Mucosa of stomach (tissue), 1 donor: ENCODE measurements at regions not wholly inside any gene's neighbourhood (a gene's known extent, or its start where the extent isn't known, plus 50 kb on each side); places are given as distances from the start of the nearest gene placed in this dataset.

Source experiments
- H3K27me3 ChIP-seq: one replicate; pipeline ENCODE4 v1.7.0; 2013; ENCODE audit warnings: mild to moderate bottlenecking, low read length; ENCODE audit not compliant: control insufficient read depth, insufficient read depth
- H3K36me3 ChIP-seq: one replicate; pipeline ENCODE4 v1.7.0; 2013; ENCODE audit warnings: low read length; ENCODE audit not compliant: control insufficient read depth, insufficient read depth
- H3K4me1 ChIP-seq: one replicate; pipeline ENCODE4 v1.7.0; 2013; ENCODE audit warnings: mild to moderate bottlenecking, low read length; ENCODE audit not compliant: control insufficient read depth, insufficient read depth
- H3K4me3 ChIP-seq: one replicate; pipeline ENCODE4 v1.7.0; 2013; ENCODE audit warnings: low read length
- H3K9ac ChIP-seq: one replicate; pipeline ENCODE4 v1.7.0; 2013; ENCODE audit warnings: mild to moderate bottlenecking, low read length, moderate library complexity
- H3K9me3 ChIP-seq: one replicate; pipeline ENCODE4 v1.7.0; 2013; ENCODE audit warnings: mild to moderate bottlenecking, low read length, moderate library complexity; ENCODE audit not compliant: control insufficient read depth
- donor health status: Pancreatic carcinoma.

GRCh38 chr1:60244906-60245305 lies 171.3 kb upstream of the C1orf87 start:
- H3K36me3 ChIP-seq = no peaks in the 10 kb centered on the region
- no peak overlapping the region for H3K9ac ChIP-seq
- H3K27me3 ChIP-seq = no peaks in the 10 kb centered on the region
- H3K4me3 ChIP-seq = no peak overlapping the region
- no peaks in the 10 kb centered on the region for H3K9me3 ChIP-seq
- no peaks in the 10 kb centered on the region for H3K4me1 ChIP-seq

- no peaks in the 10 kb centered on the region for H3K36me3 ChIP-seq
- no peaks in the 10 kb centered on the region for H3K27me3 ChIP-seq
- no peak overlapping the region for H3K9ac ChIP-seq
- no peak overlapping the region for H3K4me3 ChIP-seq
- no peaks in the 10 kb centered on the region for H3K9me3 ChIP-seq
- H3K4me1 ChIP-seq = no peaks in the 10 kb centered on the region
Observed at GRCh38 chr1:60235275-60235674, 161.7 kb upstream of the C1orf87 start.

DNA sequence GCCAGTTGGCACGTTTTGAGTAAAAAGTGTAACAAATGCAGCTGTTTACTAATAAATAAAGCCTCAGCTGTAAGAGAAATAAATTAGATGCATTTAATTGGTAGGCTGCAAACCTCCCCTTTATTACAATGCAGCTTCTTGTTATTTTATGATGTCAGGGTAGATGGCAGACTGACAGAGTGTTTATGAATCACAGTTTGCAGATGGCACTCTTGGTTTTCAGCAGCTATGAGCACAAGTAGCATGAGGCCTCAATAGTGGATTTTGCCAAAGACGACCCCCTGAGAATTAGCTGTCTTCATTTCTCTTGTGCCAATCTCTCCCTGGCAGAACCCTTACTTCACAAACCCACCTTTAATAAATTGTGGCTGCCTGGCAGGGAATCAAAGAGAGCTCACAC lies 161.2 kb upstream of the C1orf87 start:
- Histone ChIP-seq H3K27me3 (no peaks in the 10 kb centered on the region), H3K9ac (no peak overlapping the region), H3K36me3 (no peaks in the 10 kb centered on the region), H3K9me3 (no peaks in the 10 kb centered on the region), H3K4me1 (no peaks in the 10 kb centered on the region), H3K4me3 (no peak overlapping the region)

- Histone ChIP-seq H3K36me3 (no peaks in the 10 kb centered on the region), H3K27me3 (no peaks in the 10 kb centered on the region), H3K9me3 (no peaks in the 10 kb centered on the region), H3K4me1 (no peaks in the 10 kb centered on the region), H3K4me3 (no peak overlapping the region), H3K9ac (no peak overlapping the region)
Observed at GRCh38 chr1:60229821-60230220, 156.3 kb upstream of the C1orf87 start.

DNA sequence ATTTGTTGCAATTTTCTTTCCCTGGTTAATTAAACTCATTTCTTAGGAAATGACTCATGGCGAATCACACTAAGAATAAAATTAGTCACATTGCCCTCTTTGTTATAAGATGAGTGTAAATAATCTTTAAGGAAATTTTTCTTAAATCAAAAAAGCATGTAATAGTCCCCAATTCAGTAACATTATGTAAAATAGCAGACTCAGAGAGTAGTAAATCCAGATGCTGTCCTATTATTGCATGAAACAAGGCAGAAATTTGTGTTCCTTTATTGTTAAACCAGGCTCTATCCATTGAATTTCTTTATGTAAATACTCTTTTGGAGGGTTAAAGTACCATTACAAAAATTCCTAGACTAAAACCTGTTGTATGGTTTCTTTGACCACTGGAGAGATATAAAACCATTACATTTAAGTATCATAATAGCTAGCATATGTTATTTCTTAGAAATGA lies 154.5 kb upstream of the C1orf87 start:
- no peaks in the 10 kb centered on the region for H3K36me3 ChIP-seq
- no peak overlapping the region for H3K9ac ChIP-seq
- no peaks in the 10 kb centered on the region for H3K9me3 ChIP-seq
- H3K27me3 ChIP-seq = no peaks in the 10 kb centered on the region
- H3K4me1 ChIP-seq = no peaks in the 10 kb centered on the region
- no peak overlapping the region for H3K4me3 ChIP-seq

DNA sequence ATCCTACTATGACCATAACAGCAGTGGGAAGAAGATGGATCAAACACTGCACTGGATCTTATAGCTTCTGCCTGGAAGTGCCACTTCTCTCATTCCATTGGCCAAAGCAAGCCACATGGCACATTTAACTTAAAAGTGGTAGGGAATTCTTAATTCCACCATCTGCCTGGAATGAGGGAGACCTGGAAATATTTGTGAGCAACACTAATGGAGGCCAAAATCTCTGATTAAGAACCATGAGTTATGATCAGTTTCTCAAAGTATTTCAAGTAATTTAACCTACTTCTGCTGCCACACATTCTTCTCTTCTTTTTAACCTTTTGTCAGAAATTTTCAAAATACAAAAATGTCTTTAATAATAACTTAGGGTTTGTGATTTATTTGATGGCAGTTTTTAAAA lies 154.0 kb upstream of the C1orf87 start:
- Histone ChIP-seq H3K36me3 (no peaks in the 10 kb centered on the region), H3K9me3 (no peaks in the 10 kb centered on the region), H3K9ac (no peak overlapping the region), H3K27me3 (no peaks in the 10 kb centered on the region), H3K4me1 (no peaks in the 10 kb centered on the region), H3K4me3 (no peak overlapping the region)

DNA sequence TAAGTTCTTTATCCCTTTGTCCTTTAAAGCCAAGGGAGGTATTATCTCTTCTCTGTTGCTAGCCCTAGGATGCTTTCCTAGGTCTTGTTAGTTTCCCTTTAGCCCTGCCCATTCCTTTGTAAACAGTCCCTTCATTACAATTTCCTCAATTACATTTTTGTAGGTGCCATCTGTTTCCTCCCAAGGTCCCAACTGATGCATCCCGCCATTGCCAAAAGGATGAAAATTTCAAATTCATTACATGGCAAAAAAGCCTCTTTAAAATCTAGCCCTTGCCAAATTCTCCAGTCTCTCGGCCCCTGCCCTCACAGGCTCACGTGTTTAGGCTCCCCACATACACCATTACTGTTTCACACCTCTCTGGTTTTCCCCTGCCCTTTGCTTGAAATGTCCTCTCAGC lies 151.9 kb upstream of the C1orf87 start:
- H3K27me3 ChIP-seq = no peaks in the 10 kb centered on the region
- no peaks in the 10 kb centered on the region for H3K9me3 ChIP-seq

DNA sequence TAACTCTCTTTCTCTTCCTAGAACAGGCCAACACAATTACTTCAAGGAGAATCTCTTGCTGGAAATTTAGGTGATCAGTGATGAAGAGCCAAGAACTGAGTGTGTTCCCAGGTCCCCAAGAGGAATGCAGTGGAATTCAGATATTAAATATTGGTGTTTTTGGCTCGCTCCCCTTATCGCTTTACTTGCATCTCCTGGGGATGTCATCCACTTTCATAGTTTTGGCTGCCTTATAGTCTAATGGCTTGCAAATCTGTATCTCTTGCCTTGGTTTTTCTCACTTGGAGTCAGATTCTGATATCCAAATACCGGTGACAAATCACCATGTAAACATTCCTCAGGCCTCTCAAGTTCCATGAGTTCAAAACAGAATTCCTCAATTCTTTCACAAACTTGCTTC lies 151.0 kb upstream of the C1orf87 start:
- Histone ChIP-seq H3K4me1 (no peaks in the 10 kb centered on the region), H3K4me3 (no peak overlapping the region), H3K9ac (no peak overlapping the region), H3K27me3 (no peaks in the 10 kb centered on the region), H3K36me3 (no peaks in the 10 kb centered on the region), H3K9me3 (no peaks in the 10 kb centered on the region)

More for the DNA sequence above, 151.9 kb upstream of the C1orf87 start:
- H3K4me1 ChIP-seq = no peaks in the 10 kb centered on the region
- H3K36me3 ChIP-seq = no peaks in the 10 kb centered on the region
- no peak overlapping the region for H3K4me3 ChIP-seq
- no peak overlapping the region for H3K9ac ChIP-seq

- Histone ChIP-seq H3K36me3 (no peaks in the 10 kb centered on the region), H3K4me3 (no peak overlapping the region), H3K27me3 (no peaks in the 10 kb centered on the region), H3K9ac (no peak overlapping the region), H3K4me1 (no peaks in the 10 kb centered on the region), H3K9me3 (no peaks in the 10 kb centered on the region)
Observed at GRCh38 chr1:60223158-60223557, 149.6 kb upstream of the C1orf87 start.

- Histone ChIP-seq H3K4me3 (no peak overlapping the region), H3K36me3 (no peaks in the 10 kb centered on the region), H3K9me3 (no peaks in the 10 kb centered on the region), H3K27me3 (no peaks in the 10 kb centered on the region), H3K4me1 (no peaks in the 10 kb centered on the region), H3K9ac (no peak overlapping the region)
Observed at GRCh38 chr1:60222360-60223115, 149.0 kb upstream of the C1orf87 start.

DNA sequence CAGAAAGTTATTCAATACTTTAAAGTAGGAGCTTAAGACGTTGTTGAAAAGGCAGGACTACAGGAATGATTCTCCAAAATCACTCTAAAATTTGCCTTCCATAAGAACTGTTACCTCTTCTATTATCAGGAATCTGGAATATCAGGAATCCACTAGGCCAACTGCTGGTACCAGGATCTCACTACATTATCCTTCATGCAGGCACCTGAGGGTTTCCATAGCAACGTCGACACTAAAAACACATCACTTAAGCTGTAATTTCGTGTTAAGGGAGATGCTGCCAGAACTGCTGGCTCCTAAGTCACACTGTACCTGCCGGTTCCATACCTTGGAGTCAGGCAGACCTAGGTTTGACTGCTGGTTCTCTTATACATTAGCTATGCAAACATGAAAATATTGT lies 139.7 kb upstream of the C1orf87 start:
- no peaks in the 10 kb centered on the region for H3K27me3 ChIP-seq
- H3K9me3 ChIP-seq = no peaks in the 10 kb centered on the region
- no peaks in the 10 kb centered on the region for H3K4me1 ChIP-seq
- H3K4me3 ChIP-seq = no peak overlapping the region
- no peak overlapping the region for H3K9ac ChIP-seq
- no peaks in the 10 kb centered on the region for H3K36me3 ChIP-seq

- no peaks in the 10 kb centered on the region for H3K4me1 ChIP-seq
- H3K36me3 ChIP-seq = no peaks in the 10 kb centered on the region
- no peaks in the 10 kb centered on the region for H3K9me3 ChIP-seq
- no peak overlapping the region for H3K9ac ChIP-seq
- H3K4me3 ChIP-seq = no peak overlapping the region
- H3K27me3 ChIP-seq = no peaks in the 10 kb centered on the region
Observed at GRCh38 chr1:60196026-60196425, 122.5 kb upstream of the C1orf87 start.

DNA sequence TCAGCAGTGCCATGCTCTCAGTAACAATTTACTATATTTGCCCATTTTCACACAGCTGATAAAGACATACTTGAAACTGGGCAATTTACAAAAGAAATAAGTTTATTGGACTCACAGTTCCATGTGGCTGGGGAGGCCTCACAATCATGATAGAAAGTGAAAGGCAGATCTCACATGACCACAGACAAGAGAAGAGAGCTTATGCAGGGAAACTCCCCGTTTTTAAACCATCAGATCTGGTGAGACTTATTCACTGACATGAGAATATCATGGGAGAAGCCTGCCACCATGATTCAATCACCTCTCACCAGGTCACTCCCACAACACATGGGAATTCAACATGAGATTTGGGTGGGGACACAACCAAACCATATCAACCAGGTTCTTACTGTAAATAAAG lies 112.1 kb upstream of the C1orf87 start:
- H3K9ac ChIP-seq = no peak overlapping the region
- no peaks in the 10 kb centered on the region for H3K36me3 ChIP-seq
- H3K9me3 ChIP-seq = no peaks in the 10 kb centered on the region
- no peak overlapping the region for H3K4me3 ChIP-seq
- no peaks in the 10 kb centered on the region for H3K27me3 ChIP-seq
- no peaks in the 10 kb centered on the region for H3K4me1 ChIP-seq
